ENCODE measurements at regions not wholly inside any gene's neighbourhood (a gene's known extent, or its start where the extent isn't known, plus 50 kb on each side); places are given as distances from the start of the nearest gene placed in this dataset.

DNA sequence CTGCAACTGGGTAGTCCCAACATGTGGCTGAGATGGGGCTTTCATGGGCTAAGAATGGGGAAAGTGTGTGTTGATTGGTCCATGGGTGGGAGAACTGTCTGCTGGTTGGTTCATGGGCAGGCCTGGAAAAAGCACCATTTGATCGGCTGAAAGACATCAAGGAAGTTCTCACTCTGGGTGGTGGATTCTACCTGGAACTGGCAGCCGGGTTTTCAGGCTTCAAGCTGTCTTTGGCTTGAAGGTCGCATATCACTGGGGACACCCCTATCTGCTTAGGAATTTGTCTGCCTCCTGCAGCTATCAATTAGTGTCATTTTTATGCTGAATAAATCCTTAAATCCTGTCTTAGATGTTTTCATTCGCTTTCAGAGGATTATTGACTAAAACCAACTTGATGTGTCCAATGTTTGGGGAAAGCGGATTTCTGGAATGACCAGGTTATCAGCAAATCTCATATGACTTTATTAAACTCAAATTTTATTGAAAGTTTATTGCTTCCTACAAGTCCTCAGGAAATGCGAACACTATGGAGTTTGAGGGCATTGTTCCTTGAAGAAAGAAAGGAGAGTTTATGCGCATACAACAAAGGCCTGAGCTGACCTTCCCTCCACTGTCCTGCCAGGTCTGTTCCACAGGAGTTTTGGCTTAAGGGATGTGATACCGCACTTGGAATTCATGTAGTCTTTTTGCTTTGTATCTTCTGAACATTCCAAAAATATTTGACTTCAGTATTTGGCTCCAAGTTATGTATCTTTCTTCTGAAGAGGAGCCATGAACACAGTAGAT, 451.1 kb downstream of the TUSC1 start:
- no peak overlapping the region for H3K27ac Mint-ChIP-seq (ENCODE audit: low read depth)
- H3K9me3 Mint-ChIP-seq, result peaks cover 14% of the 10 kb centered on the region

DNA sequence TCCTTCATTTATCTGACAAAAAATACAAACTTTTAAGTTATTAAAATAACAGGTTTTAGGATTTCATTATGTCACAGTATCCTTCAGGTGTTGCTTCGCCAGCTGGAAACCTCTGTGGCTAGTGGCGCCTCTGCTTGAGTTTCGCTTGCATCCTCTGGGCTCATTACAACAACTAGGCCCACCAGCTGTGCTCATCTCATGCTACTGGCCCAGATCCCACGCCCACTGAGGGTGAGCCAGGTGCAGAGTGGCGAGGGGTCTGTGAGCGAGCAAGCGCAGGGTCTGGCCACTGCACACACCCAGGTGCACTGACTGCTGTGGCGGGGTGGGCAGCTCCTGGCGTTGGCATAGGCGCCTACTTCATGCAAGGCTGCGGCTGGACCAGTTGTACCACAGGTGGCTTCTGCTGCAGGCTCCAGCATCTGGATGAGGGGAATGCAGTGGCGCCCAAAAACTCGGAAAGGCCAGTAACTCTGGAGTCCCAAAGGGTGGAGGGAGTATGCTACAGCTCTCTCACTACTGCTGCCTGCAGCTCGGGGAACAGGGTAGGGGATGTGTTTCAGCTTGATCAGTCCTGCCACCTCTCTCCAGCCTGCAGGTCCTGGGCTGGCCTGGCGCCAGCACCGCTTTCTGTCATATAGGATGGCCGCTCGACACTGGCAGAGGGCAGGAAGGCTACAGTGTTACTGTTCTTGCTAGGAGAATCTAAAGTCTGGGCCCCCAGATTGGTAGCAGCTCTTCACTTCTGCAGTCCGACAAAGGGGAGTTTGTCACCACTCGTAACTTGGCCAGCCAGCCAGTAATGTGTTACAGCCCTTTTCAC, 452.1 kb downstream of the TUSC1 start:
- H3K9me3 Mint-ChIP-seq, result peaks cover 14% of the 10 kb centered on the region
- no peaks in the 10 kb centered on the region for H3K36me3 Mint-ChIP-seq (ENCODE audit: insufficient read depth)
- DNase-seq (ENCODE audit: low spot score in 2 of 2) (no peak), ATAC-seq (replicated peaks; ENCODE audit: extremely low read depth, poor library complexity, severe bottlenecking) (no peak)
- H3K27me3 Mint-ChIP-seq, result no peaks in the 10 kb centered on the region
- no peak overlapping the region for H3K4me3 Mint-ChIP-seq
- H3K4me1 Mint-ChIP-seq, result no peaks in the 10 kb centered on the region
- H3K27ac Mint-ChIP-seq (ENCODE audit: low read depth), result no peak overlapping the region

More for the DNA sequence above, 451.1 kb downstream of the TUSC1 start:
- ATAC-seq (replicated peaks; ENCODE audit: extremely low read depth, poor library complexity, severe bottlenecking), result no peak
- DNase-seq (ENCODE audit: low spot score in 2 of 2), result no peak
- H3K36me3 Mint-ChIP-seq (ENCODE audit: insufficient read depth), result no peaks in the 10 kb centered on the region
- no peaks in the 10 kb centered on the region for H3K27me3 Mint-ChIP-seq
- H3K4me3 Mint-ChIP-seq, result no peak overlapping the region
- no peaks in the 10 kb centered on the region for H3K4me1 Mint-ChIP-seq

DNA sequence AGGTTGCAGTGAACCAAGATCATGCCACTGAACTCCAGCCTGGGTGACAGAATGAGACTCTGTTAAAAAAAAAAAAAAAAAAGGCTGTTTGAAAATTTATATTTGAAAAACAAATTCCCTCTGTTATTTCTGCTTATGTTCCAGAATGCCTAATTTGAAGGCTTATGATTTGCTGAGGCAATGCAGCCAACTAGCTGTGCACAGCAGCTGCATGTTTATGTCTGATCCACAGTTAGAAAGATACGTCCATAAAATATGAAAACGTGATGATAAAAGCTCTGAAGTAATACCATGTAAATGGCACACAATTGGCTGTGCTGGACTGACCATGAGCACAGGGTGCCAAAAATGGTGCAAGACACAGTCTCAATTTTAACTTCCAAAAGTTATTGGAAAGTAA, 453.2 kb downstream of the TUSC1 start:
- H3K4me1 Mint-ChIP-seq, result no peaks in the 10 kb centered on the region
- H3K9me3 Mint-ChIP-seq, result peaks cover 6% of the 10 kb centered on the region
- no peak for DNase-seq (ENCODE audit: low spot score in 2 of 2)
- H3K36me3 Mint-ChIP-seq (ENCODE audit: insufficient read depth), result no peaks in the 10 kb centered on the region
- no peak overlapping the region for H3K27ac Mint-ChIP-seq (ENCODE audit: low read depth)
- H3K27me3 Mint-ChIP-seq, result no peaks in the 10 kb centered on the region
- no peak for ATAC-seq (replicated peaks; ENCODE audit: extremely low read depth, poor library complexity, severe bottlenecking)
- H3K4me3 Mint-ChIP-seq, result no peak overlapping the region

DNA sequence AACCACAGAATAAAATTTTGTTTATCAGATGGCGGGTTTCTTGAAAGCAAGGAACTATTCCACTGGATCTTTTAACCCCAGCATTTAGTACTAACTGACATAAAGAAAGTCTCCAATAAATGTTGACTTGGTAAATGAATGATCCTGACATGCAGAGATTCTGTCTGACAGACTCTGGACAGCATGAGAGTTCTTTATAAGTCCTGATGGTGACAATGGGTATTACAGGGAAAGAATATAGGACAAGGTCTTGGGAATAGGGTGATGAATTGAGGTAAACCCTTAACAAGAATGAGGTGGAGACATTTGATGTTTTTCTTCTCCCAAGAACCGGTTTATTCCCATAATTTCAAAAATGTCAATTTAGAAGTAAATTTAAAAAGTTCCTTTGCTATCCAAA, 453.9 kb downstream of the TUSC1 start:
- H3K4me3 Mint-ChIP-seq, result no peak overlapping the region
- peaks cover 6% of the 10 kb centered on the region for H3K9me3 Mint-ChIP-seq
- H3K4me1 Mint-ChIP-seq, result no peaks in the 10 kb centered on the region
- ATAC-seq (replicated peaks; ENCODE audit: extremely low read depth, poor library complexity, severe bottlenecking) (no peak), DNase-seq (ENCODE audit: low spot score in 2 of 2) (no peak)
- no peak overlapping the region for H3K27ac Mint-ChIP-seq (ENCODE audit: low read depth)
- H3K27me3 Mint-ChIP-seq, result no peaks in the 10 kb centered on the region
- no peaks in the 10 kb centered on the region for H3K36me3 Mint-ChIP-seq (ENCODE audit: insufficient read depth)

DNA sequence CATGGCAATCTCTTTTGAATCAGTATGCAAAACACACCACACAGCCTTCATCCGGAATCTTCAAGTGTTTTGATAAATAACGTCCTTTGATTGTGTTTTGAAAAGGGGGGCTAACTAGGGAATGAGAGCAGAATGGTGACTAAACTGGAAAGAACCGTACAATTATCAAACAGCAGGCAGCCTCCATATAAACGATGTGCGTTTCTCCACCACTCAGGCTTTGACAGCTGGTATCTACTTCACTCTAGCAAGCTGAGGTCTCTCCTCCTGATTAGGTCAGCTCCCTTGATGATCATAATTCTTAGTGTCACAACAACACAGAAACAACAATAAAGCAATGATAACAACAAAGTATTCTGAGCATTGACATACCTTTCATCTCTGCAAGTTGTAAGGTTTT, 465.9 kb downstream of the TUSC1 start:
- Mint-ChIP-seq H3K9me3 (no peaks in the 10 kb centered on the region), H3K4me1 (no peaks in the 10 kb centered on the region), H3K27ac (ENCODE audit: low read depth) (no peak overlapping the region), H3K36me3 (ENCODE audit: insufficient read depth) (peaks cover 2% of the 10 kb centered on the region), H3K4me3 (no peak overlapping the region), H3K27me3 (no peaks in the 10 kb centered on the region)
- ATAC-seq (replicated peaks; ENCODE audit: extremely low read depth, poor library complexity, severe bottlenecking) (no peak), DNase-seq (ENCODE audit: low spot score in 2 of 2) (no peak)

DNA sequence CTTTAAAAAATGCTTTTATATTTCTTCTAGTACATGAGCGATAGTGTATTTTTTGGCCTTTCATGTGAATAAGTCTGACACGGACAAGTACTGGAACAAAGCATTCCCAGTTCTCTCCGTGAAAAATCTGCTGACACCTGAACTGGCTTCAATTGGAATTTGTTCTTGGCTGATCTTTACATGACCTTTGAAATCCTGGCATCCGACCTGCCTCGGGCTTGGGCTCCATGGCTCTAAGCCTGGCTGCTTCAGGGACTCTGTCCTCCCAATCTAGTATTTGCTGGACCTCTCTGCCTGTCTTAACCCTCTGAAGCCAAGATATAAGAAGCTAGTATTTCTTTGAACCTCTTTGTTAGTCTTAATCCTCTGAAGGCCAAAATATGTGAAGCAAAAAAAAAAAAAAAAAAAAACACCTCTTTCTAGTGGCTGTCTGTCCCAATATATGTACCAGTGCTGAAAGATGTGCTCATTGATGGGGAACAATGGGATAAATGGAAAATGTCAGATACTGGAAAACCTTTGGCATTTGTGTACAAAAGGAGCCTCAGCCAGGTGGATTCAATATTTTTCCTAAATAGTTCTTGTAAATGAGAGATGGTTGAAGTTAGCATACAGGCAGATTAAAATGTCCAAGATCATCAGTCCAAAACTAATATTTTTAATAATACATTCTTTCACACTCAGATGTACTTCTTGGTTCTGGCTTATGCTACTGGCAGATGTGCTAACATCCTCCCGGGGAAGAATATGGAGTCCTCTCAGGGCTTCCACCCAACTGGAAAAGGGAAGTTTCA, 470.6 kb downstream of the TUSC1 start:
- H3K4me3 Mint-ChIP-seq, result no peak overlapping the region
- no peak overlapping the region for H3K27ac Mint-ChIP-seq (ENCODE audit: low read depth)
- no peaks in the 10 kb centered on the region for H3K27me3 Mint-ChIP-seq
- no peak for ATAC-seq (replicated peaks; ENCODE audit: extremely low read depth, poor library complexity, severe bottlenecking)
- H3K36me3 Mint-ChIP-seq (ENCODE audit: insufficient read depth), result no peaks in the 10 kb centered on the region
- peaks cover 10% of the 10 kb centered on the region for H3K9me3 Mint-ChIP-seq
- no peak for DNase-seq (ENCODE audit: low spot score in 2 of 2)
- H3K4me1 Mint-ChIP-seq, result no peaks in the 10 kb centered on the region

DNA sequence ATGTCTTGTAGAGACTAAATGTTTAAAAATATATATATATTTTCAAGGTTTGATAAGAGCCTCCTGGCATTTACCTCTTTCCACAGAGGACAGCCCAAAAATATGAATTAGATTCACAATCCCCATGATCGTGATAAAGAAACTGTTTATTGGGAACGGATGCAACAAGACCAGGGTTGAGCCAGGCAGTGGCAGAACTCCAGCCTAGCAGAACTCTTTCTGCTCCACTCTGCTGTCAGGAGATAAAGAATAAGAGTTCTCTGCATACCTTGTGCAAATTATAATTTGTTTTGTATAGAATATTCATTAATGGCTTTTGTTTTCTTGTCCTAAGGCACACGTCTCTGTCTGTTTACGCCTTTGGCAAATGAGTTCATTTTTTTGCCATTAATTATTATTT, 472.2 kb downstream of the TUSC1 start:
- no peaks in the 10 kb centered on the region for H3K27me3 Mint-ChIP-seq
- no peak for DNase-seq (ENCODE audit: low spot score in 2 of 2)
- no peaks in the 10 kb centered on the region for H3K4me1 Mint-ChIP-seq
- H3K9me3 Mint-ChIP-seq, result peaks cover 22% of the 10 kb centered on the region
- H3K27ac Mint-ChIP-seq (ENCODE audit: low read depth), result no peak overlapping the region
- no peak overlapping the region for H3K4me3 Mint-ChIP-seq
- H3K36me3 Mint-ChIP-seq (ENCODE audit: insufficient read depth), result no peaks in the 10 kb centered on the region
- ATAC-seq (replicated peaks; ENCODE audit: extremely low read depth, poor library complexity, severe bottlenecking), result no peak

DNA sequence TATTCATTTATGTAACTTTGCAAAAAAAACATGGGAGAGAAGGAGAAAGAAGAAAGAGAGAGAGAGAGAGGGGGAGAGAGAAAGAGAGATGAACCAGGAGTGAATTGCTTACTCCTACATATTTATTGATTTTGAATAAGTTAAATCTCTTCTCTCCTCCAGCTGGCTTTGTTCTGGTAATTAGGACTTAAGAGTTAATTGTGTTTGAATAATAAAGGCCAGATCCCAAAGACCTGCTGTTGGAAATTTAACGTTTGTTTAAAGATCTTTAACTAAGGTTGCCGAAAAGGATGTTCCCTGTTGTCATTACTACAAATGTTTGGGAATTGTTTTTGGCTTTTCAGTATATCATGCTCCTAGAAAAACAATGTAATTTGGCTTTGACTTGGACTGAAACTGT, 473.0 kb downstream of the TUSC1 start:
- H3K4me3 Mint-ChIP-seq, result no peak overlapping the region
- no peaks in the 10 kb centered on the region for H3K36me3 Mint-ChIP-seq (ENCODE audit: insufficient read depth)
- H3K9me3 Mint-ChIP-seq, result peaks cover 29% of the 10 kb centered on the region
- no peaks in the 10 kb centered on the region for H3K27me3 Mint-ChIP-seq
- ATAC-seq (replicated peaks; ENCODE audit: extremely low read depth, poor library complexity, severe bottlenecking), result no peak
- no peak for DNase-seq (ENCODE audit: low spot score in 2 of 2)
- H3K27ac Mint-ChIP-seq (ENCODE audit: low read depth), result no peak overlapping the region
- no peaks in the 10 kb centered on the region for H3K4me1 Mint-ChIP-seq

DNA sequence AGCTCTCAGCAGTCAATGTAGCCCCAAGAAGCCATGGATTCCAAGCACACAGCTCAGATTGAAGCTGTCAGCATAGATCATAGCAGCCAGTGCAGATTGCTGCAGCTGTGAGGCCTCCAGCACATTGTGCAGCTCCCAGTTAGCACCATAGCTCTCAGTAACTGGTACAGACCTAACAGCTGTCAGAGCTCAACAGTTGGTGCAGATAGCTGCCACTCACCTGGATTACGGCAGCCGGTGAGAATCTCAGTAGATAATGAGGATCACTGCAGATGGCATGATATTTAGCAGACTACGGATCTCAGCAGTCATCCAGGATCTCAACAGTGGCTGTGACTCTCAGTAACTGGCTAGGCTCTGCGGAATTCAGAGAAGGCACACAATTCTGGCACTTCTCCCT, 500.4 kb downstream of the TUSC1 start:
- peaks cover 38% of the 10 kb centered on the region for H3K9me3 Mint-ChIP-seq

DNA sequence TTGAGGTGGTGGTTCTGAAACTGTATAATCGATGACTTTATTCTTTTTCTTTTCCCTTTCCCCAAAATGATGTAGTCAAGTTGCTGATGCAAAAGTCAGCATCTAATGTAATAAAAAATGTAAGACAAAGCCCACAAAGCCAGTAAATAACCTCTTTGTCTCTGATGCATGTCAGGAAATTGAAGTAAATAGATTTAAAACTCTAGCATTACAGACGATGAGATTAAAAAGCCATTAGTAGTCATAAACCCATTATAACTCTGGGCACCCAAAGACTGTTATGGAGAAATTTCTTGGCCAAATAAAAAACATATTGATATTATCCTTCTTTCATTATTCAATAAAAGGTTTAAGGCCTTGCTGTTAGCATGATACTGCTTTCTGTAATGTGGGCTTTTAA, 548.7 kb downstream of the TUSC1 start:
- Mint-ChIP-seq H3K27me3 (no peaks in the 10 kb centered on the region), H3K4me1 (no peaks in the 10 kb centered on the region), H3K36me3 (ENCODE audit: insufficient read depth) (no peaks in the 10 kb centered on the region)

More for the DNA sequence above, 500.4 kb downstream of the TUSC1 start:
- no peak overlapping the region for H3K27ac Mint-ChIP-seq (ENCODE audit: low read depth)
- ATAC-seq (replicated peaks; ENCODE audit: extremely low read depth, poor library complexity, severe bottlenecking), result no peak
- no peak overlapping the region for H3K4me3 Mint-ChIP-seq
- DNase-seq (ENCODE audit: low spot score in 2 of 2), result no peak
- no peaks in the 10 kb centered on the region for H3K4me1 Mint-ChIP-seq
- H3K36me3 Mint-ChIP-seq (ENCODE audit: insufficient read depth), result no peaks in the 10 kb centered on the region
- H3K27me3 Mint-ChIP-seq, result no peaks in the 10 kb centered on the region

DNA sequence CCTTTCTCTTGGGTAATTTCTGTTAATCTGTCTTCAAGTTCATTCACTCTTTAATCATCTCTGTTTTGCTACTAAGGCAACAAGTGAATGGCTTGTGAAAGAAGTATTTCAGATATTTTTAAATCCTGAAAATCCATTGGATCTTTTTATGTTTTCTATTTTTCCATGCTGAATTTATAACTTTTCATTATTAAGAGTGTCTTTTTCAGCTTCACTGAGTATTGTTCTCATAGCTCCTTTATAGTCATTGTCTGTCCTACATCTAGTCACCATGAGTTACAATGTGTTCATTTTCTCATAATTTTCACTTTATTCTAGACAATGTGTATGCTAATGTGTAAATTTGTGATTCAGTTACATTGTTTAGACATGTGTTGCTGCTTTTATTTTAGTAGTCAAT, 556.4 kb downstream of the TUSC1 start:
- Mint-ChIP-seq H3K4me3 (no peak overlapping the region), H3K27me3 (no peaks in the 10 kb centered on the region)

More for the DNA sequence above, 548.7 kb downstream of the TUSC1 start:
- H3K4me3 Mint-ChIP-seq, result no peak overlapping the region
- no peak overlapping the region for H3K27ac Mint-ChIP-seq (ENCODE audit: low read depth)
- H3K9me3 Mint-ChIP-seq, result peaks cover 9% of the 10 kb centered on the region
- DNase-seq (ENCODE audit: low spot score in 2 of 2) (no peak), ATAC-seq (replicated peaks; ENCODE audit: extremely low read depth, poor library complexity, severe bottlenecking) (no peak)

DNA sequence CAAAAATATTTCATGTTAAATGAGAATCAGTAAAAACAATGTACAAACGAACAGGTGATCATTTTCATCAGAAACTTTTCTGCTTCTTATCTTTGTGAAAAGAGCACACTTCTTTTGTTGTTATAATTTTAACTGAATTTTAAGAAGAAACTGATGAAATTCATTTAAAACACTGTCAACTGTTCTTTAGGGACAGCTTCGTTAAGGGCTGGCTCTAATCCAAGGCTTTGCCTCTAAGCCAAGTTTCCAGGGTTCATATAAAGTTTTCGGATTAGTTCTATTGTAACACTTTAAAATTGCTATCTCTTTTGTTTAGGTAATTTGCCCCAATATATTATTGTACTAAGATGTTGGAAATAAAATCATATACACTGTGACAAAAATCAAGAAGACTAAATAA, 559.2 kb downstream of the TUSC1 start:
- H3K27me3 Mint-ChIP-seq, result no peaks in the 10 kb centered on the region
- H3K9me3 Mint-ChIP-seq, result peaks cover 26% of the 10 kb centered on the region
- H3K27ac Mint-ChIP-seq (ENCODE audit: low read depth), result no peak overlapping the region

More for the DNA sequence above, 556.4 kb downstream of the TUSC1 start:
- ATAC-seq (replicated peaks; ENCODE audit: extremely low read depth, poor library complexity, severe bottlenecking) (no peak), DNase-seq (ENCODE audit: low spot score in 2 of 2) (no peak)
- H3K4me1 Mint-ChIP-seq, result no peaks in the 10 kb centered on the region
- H3K27ac Mint-ChIP-seq (ENCODE audit: low read depth), result no peak overlapping the region
- peaks cover 15% of the 10 kb centered on the region for H3K9me3 Mint-ChIP-seq
- H3K36me3 Mint-ChIP-seq (ENCODE audit: insufficient read depth), result no peaks in the 10 kb centered on the region

More for the DNA sequence above, 559.2 kb downstream of the TUSC1 start:
- ATAC-seq (replicated peaks; ENCODE audit: extremely low read depth, poor library complexity, severe bottlenecking) (no peak), DNase-seq (ENCODE audit: low spot score in 2 of 2) (no peak)
- Mint-ChIP-seq H3K4me3 (no peak overlapping the region), H3K36me3 (ENCODE audit: insufficient read depth) (no peaks in the 10 kb centered on the region), H3K4me1 (no peaks in the 10 kb centered on the region)
